Gastroesophageal sphincter (tissue), 3 donors: ENCODE measurements at regions not wholly inside any gene's neighbourhood (a gene's known extent, or its start where the extent isn't known, plus 50 kb on each side); places are given as distances from the start of the nearest gene placed in this dataset.

Experiments
- CTCF ChIP-seq, 4 experiments: fragments of 200-600 bp in 2 of 4; fragments of 450-650 bp in 2 of 4; sonication (generic) in 1 of 4; IDR thresholded peaks; one replicate each; pipeline ENCODE4 v1.5.1; 2017 to 2019; ENCODE audit warnings: antibody characterized with exemption in 4 of 4, mild to moderate bottlenecking in 2 of 4, moderate library complexity in 2 of 4
- POLR2A ChIP-seq, 2 donors: fragments of 450-650 bp; IDR thresholded peaks; one replicate each; pipeline ENCODE4 v1.6.1; 2017; ENCODE audit warnings: antibody characterized with exemption in 2 of 2, mild to moderate bottlenecking in 2 of 2, moderate library complexity in 1 of 2

DNA sequence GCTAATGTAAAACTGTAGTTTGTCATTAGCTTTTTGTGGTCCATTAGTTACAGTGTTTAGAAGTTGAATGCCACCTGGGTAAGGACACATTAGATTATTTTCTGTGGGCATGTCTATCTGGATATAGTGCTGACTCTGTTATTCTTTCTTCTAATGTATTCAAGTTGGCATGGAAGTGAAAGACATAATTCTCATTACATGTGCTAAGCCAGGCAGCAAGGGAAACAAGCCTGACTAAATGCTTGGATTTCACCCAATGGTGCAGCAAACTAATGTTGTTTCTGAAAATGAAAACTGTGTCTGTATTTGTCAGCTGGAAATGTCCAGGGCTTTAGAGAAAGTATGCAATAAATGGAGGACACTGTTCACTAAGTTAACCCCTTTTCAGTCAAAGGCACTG lies 100.7 kb downstream of the NUP35 start:
- TF ChIP-seq CTCF (IDR thresholded peaks at IDR 0.05) (no peak), POLR2A (IDR thresholded peaks at IDR 0.05) (no peak)
